Duodenal mucosa (tissue), 2 donors: ENCODE measurements at regions not wholly inside any gene's neighbourhood (a gene's known extent, or its start where the extent isn't known, plus 50 kb on each side); places are given as distances from the start of the nearest gene placed in this dataset.

Experiments
- H3K27ac ChIP-seq: one replicate; pipeline ENCODE4 v1.7.0; 2013; ENCODE audit warnings: low read depth, low read length
- H3K27me3 ChIP-seq, 2 donors: one replicate each; pipeline ENCODE4 v1.7.0; 2013; ENCODE audit warnings: low read length in 2 of 2, control low read depth in 1 of 2; ENCODE audit not compliant: insufficient read depth in 2 of 2, control insufficient read depth in 1 of 2
- H3K36me3 ChIP-seq, 2 donors: one replicate each; pipeline ENCODE4 v1.7.0; 2013; ENCODE audit warnings: low read length in 2 of 2, control low read depth in 1 of 2; ENCODE audit not compliant: insufficient read depth in 2 of 2, control insufficient read depth in 1 of 2
- H3K4me1 ChIP-seq, 2 donors: one replicate each; pipeline ENCODE4 v1.7.0; 2013; ENCODE audit warnings: low read length in 2 of 2, control low read depth in 1 of 2; ENCODE audit not compliant: insufficient read depth in 2 of 2, control insufficient read depth in 1 of 2
- H3K4me3 ChIP-seq, 2 donors: one replicate each; pipeline ENCODE4 v1.7.0; 2013; ENCODE audit warnings: low read length in 2 of 2, low read depth in 1 of 2
- H3K9ac ChIP-seq, 2 donors: one replicate each; pipeline ENCODE4 v1.7.0; 2013; ENCODE audit warnings: low read length in 2 of 2, low read depth in 1 of 2
- H3K9me3 ChIP-seq, 2 donors: one replicate each; pipeline ENCODE4 v1.7.0; 2013; ENCODE audit warnings: low read length in 2 of 2, control low read depth in 1 of 2; ENCODE audit not compliant: control insufficient read depth in 1 of 2

- H3K27me3 ChIP-seq: no peaks in the 10 kb centered on the region
- H3K36me3 ChIP-seq: no peaks in the 10 kb centered on the region
- peaks cover 3 to 13% of the 10 kb centered on the region in 2 donors for H3K4me1 ChIP-seq
- no peak overlapping the region for H3K9ac ChIP-seq
- no peaks in the 10 kb centered on the region for H3K9me3 ChIP-seq
- no peak overlapping the region for H3K4me3 ChIP-seq
- H3K27ac ChIP-seq: no peak overlapping the region
Observed at GRCh38 chr6:21984135-21984534, 312.7 kb downstream of the PRL start.

- no peak overlapping the region for H3K27ac ChIP-seq
Observed at GRCh38 chr6:21984561-21984960, 312.3 kb downstream of the PRL start.

GRCh38 chr6:21985904-21986303, 310.9 kb downstream of the PRL start:
- Histone ChIP-seq H3K36me3 (no peaks in the 10 kb centered on the region), H3K27ac (no peak overlapping the region), H3K27me3 (no peaks in the 10 kb centered on the region), H3K9ac (no peak overlapping the region), H3K9me3 (no peaks in the 10 kb centered on the region), H3K4me1 (peaks cover 3 to 13% of the 10 kb centered on the region in 2 donors), H3K4me3 (no peak overlapping the region)

More at GRCh38 chr6:21984561-21984960, 312.3 kb downstream of the PRL start:
- Histone ChIP-seq H3K9ac (no peak overlapping the region), H3K4me3 (no peak overlapping the region), H3K36me3 (no peaks in the 10 kb centered on the region), H3K4me1 (peaks cover 3 to 13% of the 10 kb centered on the region in 2 donors), H3K27me3 (no peaks in the 10 kb centered on the region), H3K9me3 (no peaks in the 10 kb centered on the region)

- H3K4me3 ChIP-seq: no peak overlapping the region
- no peak overlapping the region for H3K9ac ChIP-seq
- peak overlapping the region; percentile 27 for H3K27ac ChIP-seq
Observed at GRCh38 chr6:21986703-21987102, 310.1 kb downstream of the PRL start.

GRCh38 chr6:21987501-21987957, 309.3 kb downstream of the PRL start:
- H3K4me1 ChIP-seq: peaks cover 3 to 13% of the 10 kb centered on the region in 2 donors
- H3K27ac ChIP-seq: no peak overlapping the region
- H3K4me3 ChIP-seq: peak overlapping the region; percentile 46 to 50
- no peak overlapping the region for H3K9ac ChIP-seq
- no peaks in the 10 kb centered on the region for H3K9me3 ChIP-seq
- H3K27me3 ChIP-seq: no peaks in the 10 kb centered on the region
- no peaks in the 10 kb centered on the region for H3K36me3 ChIP-seq

More at GRCh38 chr6:21986703-21987102, 310.1 kb downstream of the PRL start:
- no peaks in the 10 kb centered on the region for H3K36me3 ChIP-seq
- H3K27me3 ChIP-seq: no peaks in the 10 kb centered on the region
- no peaks in the 10 kb centered on the region for H3K9me3 ChIP-seq
- peaks cover 3 to 13% of the 10 kb centered on the region in 2 donors for H3K4me1 ChIP-seq

GRCh38 chr6:21990577-21990976, 306.3 kb downstream of the PRL start:
- no peaks in the 10 kb centered on the region for H3K27me3 ChIP-seq
- H3K4me1 ChIP-seq: peaks cover 3 to 13% of the 10 kb centered on the region in 2 donors
- H3K4me3 ChIP-seq: no peak overlapping the region

GRCh38 chr6:21992178-21992967, 304.5 kb downstream of the PRL start:
- H3K27me3 ChIP-seq: no peaks in the 10 kb centered on the region
- H3K27ac ChIP-seq: no peak overlapping the region
- H3K36me3 ChIP-seq: no peaks in the 10 kb centered on the region
- H3K9me3 ChIP-seq: no peaks in the 10 kb centered on the region
- peaks cover 0 to 4% of the 10 kb centered on the region in 2 donors for H3K4me1 ChIP-seq
- no peak overlapping the region for H3K9ac ChIP-seq
- no peak overlapping the region for H3K4me3 ChIP-seq

More at GRCh38 chr6:21990577-21990976, 306.3 kb downstream of the PRL start:
- Histone ChIP-seq H3K27ac (no peak overlapping the region), H3K9me3 (no peaks in the 10 kb centered on the region), H3K36me3 (no peaks in the 10 kb centered on the region), H3K9ac (no peak overlapping the region)

GRCh38 chr6:21993841-21994240, 303.0 kb downstream of the PRL start:
- Histone ChIP-seq H3K9ac (no peak overlapping the region), H3K9me3 (no peaks in the 10 kb centered on the region), H3K27me3 (no peaks in the 10 kb centered on the region), H3K27ac (no peak overlapping the region), H3K4me1 (no peaks in the 10 kb centered on the region), H3K4me3 (no peak overlapping the region), H3K36me3 (no peaks in the 10 kb centered on the region)

- Histone ChIP-seq H3K9ac (no peak overlapping the region), H3K9me3 (no peaks in the 10 kb centered on the region), H3K36me3 (no peaks in the 10 kb centered on the region), H3K27me3 (no peaks in the 10 kb centered on the region), H3K4me3 (no peak overlapping the region), H3K27ac (no peak overlapping the region), H3K4me1 (no peaks in the 10 kb centered on the region)
Observed at GRCh38 chr6:21994821-21995220, 302.0 kb downstream of the PRL start.

GRCh38 chr6:21995318-21995717, 301.5 kb downstream of the PRL start:
- no peaks in the 10 kb centered on the region for H3K36me3 ChIP-seq
- H3K27ac ChIP-seq: no peak overlapping the region
- H3K4me1 ChIP-seq: no peaks in the 10 kb centered on the region
- H3K9me3 ChIP-seq: no peaks in the 10 kb centered on the region
- H3K4me3 ChIP-seq: no peak overlapping the region
- no peaks in the 10 kb centered on the region for H3K27me3 ChIP-seq
- H3K9ac ChIP-seq: no peak overlapping the region
